Activated naive CD4-positive, alpha-beta T cell treated with anti-CD3 and anti-CD28 coated beads, Interleukin-2, amount 50 U/mL, for 16 hours (primary cell): ENCODE measurements at regions not wholly inside any gene's neighbourhood (a gene's known extent, or its start where the extent isn't known, plus 50 kb on each side); places are given as distances from the start of the nearest gene placed in this dataset.

Source experiments
- DNase-seq: peaks from one replicate; pipeline ENCODE4 v3.0.0-alpha.2; 2020

DNA sequence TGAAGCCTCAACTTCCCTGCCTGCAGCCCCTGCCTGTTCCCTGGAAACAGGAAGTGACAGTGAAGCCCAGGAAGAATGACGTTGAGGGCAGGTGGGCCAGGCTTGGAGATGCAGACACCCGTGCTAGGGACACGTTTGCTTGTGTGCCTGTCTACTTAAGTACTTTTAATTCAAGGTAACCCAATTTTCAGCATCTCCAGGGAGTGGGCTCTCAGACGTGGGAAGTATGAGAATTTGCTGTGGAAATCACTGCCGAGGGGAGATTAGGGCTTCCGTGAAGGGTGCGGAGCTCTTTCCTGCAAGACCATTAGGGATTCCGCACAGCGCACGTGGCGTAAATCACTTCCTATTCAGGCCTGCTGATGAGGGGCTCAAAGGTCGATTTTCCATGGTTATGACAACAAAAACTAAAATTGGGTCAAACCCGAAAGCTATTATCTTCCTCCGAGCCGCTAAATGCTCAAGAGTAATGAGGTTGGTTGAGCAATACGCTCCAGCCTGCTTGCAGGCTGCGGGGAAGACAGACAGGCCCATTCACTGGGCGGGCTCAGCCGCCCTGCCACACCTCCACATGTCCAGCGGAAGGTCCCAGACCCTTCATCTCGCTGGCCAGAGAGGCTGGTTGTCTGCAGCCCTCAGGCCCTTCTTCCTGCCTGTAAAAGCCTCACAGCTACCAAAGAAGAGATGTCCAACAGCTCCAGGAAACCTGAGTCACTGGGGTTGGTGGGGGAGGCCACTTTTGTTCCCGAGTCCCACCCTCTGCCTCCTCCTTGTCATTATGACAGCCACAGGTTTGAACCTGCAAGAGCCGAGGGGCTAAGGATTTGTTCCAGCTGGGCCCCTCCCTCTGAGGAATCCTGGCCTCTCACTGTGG, 109.9 kb downstream of the RBFOX3 start:
- no peak for DNase-seq

DNA sequence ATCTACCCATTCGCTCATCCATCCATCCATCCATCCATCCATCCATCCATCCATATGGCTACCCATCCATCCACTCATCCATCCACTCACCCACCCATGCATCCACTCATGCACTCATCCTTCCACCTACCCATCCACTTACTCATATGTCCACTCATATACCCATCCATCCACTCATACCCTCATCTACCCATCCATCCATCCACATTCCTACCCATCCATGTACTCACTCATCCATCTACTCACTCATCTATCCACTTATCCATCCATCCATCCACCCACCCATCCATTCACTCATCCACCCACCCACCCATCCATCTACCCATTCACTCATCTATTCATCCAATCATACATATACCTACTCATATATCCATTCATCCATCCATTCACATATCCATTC, 112.0 kb downstream of the RBFOX3 start:
- DNase-seq, result no peak

GRCh38 chr17:79497777-79498348, 113.0 kb downstream of the RBFOX3 start:
- DNase-seq, result no peak

DNA sequence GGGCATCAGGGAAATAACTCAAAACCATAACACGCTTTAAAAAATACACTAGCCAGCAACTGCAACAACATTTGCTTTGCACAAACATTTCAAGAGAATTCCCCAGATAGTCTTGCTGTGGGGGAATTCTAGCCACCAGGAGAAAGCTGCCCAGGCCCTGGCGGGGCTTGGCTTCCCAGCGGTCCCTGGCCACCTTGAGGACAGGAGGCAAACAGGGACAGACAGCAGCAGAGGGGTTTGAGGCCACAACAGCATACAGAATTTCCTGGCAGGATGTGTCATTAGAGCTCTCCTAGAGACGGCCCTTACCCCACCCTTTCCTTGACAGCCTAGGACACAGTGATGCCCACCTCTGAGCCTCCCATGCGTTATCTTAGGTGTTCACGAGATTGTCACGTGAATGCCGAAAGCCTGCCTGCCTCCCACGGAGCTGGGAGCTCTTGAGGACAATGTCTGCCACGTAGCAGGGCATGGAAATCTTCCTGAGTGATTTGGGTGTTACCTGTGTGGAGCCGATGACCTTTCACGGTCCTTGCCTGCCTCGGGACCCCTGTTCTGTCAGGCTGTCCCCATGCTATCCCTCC, 114.3 kb downstream of the RBFOX3 start:
- DNase-seq, result no peak

- DNase-seq, result no peak
Observed at GRCh38 chr17:79495665-79496064, 115.2 kb downstream of the RBFOX3 start.

DNA sequence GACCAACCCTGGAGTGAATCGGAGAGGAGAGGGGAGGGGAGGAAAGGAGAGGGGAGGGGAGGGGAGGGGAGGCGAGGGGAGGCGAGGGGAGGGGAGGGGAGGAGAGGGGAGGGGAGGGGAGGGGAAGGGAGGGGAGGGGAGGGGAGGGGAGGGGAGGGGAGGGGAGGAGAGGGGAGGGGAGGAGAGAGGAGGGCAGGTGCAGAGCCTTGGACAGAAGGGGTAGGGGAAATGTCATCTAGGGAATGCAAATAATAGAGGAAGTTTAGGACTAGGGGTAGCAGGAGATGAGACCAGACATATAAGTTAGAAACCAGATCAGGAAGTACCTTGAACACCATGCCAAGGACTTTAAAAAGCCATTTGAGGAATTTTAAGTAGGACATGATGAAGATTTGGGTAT, 119.8 kb downstream of the RBFOX3 start:
- no peak for DNase-seq

DNA sequence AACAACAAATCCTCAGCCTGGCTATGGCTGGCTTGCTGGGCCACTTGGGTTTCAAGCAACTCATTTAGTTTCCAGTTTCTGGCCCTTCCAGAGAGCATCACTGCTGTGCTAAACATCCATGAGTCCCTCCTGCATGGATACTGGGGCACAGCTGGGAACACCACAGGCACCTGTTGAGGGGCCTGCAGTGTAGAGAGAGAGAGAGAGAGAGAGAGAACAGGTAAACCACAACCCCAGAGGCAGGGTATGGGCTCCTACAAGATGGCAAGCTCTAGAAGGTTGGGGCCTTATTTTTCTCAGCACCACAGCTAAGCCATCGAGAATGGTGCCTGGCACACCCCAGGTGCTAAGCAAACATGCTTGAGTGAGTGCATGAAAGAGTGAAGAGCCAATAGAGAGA, 120.3 kb downstream of the RBFOX3 start:
- no peak for DNase-seq

GRCh38 chr17:79487149-79487548, 123.7 kb downstream of the RBFOX3 start:
- DNase-seq, result no peak

GRCh38 chr17:79485991-79486390, 124.9 kb downstream of the RBFOX3 start:
- DNase-seq, result no peak

- no peak for DNase-seq
Observed at GRCh38 chr17:79485419-79485985, 125.3 kb downstream of the RBFOX3 start.

GRCh38 chr17:79484600-79485418, 126.0 kb downstream of the RBFOX3 start:
- no peak for DNase-seq

DNA sequence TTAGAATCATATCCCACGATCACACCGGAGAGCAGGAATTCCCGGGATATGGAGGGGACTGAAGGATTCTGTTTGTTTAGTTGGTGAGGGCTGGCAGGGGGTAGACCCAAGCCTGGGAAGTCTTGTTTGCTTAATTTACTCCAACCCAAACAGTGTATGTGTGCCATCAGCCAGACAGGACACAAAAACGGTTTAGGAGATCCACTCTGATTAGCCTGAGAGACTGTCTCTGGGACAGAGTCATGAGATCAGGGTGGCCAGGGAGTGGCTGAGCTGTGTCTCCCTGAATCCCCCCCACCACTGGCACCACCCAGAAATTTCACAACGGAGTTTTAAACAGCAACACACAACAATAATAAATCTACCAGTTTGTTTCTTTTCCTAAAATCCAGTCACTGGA, 127.0 kb downstream of the RBFOX3 start:
- no peak for DNase-seq

DNA sequence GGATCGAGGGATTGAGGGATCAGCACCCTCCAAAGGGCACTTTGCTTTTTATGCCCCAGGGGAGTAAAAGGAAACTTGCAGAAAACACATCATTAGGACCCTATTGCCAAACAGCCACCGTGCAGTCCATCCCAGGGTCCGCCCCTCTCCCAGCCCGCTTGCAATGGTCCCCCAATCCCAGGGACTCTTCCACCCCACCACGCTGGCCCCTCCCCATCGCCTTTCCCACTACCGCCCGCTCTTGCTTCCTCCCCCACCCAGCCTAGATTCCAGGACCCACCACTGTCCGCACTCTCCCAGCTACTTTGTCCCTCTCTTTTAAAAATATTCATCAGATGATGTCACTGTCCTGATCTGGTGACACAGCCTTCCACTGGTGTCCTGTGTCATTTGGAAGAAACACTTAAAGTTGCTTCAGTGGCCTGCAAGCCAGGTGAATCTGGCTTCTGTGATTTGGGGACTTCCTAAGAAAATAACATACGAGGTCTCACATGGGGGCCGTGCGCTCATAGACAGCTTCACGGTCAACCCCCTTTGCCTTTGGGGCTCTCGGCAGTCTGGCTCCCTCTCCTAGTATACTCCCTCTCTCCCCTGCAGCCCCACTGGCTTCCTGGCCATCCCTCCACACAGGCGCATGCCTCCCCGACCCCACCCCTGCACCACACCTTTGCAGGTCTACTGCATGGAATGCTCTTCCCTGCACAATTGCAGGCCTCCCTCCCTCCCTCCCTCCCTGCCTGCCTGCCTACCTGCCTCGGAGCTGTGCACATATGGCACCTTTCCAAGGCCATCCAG, 127.9 kb downstream of the RBFOX3 start:
- DNase-seq, result no peak

GRCh38 chr17:79479876-79480275, 131.0 kb downstream of the RBFOX3 start:
- no peak for DNase-seq

GRCh38 chr17:79478841-79479240, 132.0 kb downstream of the RBFOX3 start:
- no peak for DNase-seq

DNA sequence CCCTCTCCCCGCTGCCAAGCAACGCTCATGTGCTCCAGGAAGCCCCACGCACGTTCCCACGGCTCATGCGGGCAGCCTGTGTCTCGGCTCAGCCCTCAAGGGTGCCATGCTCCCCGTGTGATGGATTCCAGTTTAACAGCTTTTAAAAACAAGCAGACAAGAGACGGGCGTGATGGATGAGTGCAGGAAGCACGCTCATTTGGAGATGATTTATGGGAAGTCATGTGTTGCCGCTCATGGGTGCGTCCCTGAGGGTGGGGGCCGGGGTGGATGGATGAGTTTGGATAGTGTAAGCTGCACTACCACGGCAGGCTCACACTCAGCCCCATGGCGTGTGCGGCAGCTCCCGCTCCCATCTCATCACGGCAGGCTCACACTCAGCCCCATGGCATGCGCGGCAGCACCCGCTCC, 132.8 kb downstream of the RBFOX3 start:
- DNase-seq, result no peak

DNA sequence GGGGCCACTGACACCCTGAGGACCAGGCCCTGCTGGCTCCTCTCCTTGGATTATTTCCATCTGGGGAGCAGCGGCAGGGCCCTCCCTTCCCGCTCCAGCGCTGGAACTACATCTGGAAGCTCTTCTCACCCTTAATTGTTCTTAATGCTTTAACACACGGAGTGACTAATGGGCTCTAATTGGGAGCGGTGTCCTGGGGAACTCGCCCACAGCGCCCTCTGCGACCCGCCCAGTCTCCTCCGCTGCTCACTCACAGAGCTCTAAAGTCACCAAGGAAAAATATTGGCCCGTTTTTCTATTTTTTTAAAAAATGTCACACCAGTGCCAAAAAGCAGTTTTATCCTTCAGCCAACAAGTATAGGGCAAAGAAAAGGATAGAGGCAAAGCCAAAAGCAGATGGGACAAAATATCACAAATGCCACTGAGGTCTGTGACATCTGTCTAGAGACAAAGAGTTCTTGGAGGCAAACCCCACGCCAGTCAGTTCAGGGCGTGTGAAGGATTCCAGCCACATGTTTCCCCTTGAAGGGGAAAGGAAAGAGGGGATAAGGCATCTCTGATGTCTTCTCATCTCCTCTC, 134.7 kb downstream of the RBFOX3 start:
- DNase-seq, result no peak

DNA sequence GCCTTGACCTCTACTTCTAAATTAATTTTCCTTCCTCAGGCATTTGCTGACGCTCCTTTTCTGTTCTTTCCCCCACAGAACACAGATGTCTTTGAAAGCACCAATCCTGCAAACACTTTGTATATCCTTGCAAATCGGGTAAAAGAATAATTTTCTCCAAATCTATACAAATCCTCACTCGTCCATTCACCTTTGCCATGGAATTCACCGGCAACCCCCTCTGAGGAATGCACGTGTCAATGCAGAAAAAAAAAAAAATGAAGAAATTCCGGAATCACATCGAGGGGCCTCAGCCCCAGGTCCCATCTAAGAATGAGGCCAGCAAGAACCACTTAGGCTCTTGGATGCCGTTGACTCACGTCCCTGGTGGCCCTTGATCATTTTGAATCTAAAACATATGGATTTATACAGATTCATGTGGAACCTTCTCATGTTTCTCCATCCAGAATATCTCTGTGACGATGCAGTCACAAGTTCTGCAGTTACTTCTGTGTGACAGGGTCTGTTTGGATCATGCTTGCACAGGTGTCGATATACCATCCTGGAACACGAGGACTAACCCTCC, 136.9 kb downstream of the RBFOX3 start:
- no peak for DNase-seq

DNA sequence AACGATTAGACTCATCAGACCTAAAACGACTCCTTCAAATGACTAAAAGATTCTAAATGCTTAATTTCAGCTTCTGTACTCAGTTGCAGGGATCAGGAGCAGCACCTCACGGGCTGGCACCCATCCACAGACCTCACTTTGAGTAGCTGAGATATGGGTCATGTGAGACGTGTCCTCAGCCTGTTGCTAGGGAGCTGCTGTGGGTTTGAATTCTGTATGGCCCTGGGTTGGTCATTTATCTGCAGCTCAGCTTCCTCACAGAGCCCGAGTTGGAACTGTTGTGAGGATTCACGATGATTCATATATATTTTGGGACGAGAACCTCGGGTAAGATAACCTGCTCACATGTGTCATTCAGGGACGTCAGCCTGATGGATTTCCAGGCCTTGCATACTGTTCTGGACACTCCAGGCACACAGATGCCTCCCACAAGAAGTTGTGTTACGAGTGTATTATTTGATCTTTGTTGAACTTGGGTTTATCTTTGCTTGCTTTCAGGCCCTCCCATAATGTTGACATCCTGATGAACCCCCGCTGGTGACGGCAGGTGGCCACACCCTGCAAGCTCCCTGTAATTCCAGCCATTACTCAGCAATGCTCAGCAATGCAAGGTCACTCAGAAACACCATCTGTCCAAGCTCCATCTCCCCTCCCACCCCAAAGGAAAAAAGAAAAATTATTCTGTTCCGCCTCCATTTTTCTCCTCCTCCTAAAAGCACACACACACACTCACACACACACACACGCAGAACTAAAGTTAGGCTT, 137.6 kb downstream of the RBFOX3 start:
- DNase-seq, result no peak

DNA sequence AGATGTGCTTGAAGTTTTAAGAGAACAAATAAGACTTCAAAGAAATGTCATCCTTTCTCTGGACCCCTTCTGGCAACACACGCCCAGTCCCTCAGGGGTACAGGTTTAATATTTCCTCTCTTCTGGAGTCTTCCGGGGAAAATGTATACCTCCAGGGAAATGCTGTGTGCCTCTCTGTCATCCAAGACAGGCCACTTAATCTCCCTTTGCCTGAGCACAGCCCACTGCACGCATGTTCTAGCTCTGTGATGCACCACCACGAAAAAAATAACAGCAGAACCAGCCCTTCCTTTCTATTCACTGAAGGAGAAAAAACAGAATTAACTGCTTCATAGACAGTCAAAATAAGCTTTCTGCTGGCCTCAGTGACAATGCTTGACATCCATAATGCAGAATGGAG, 140.1 kb downstream of the RBFOX3 start:
- DNase-seq, result no peak

- DNase-seq, result no peak
Observed at GRCh38 chr17:79469646-79470045, 141.2 kb downstream of the RBFOX3 start.
